B cell (primary cell): ENCODE measurements at regions not wholly inside any gene's neighbourhood (a gene's known extent, or its start where the extent isn't known, plus 50 kb on each side); places are given as distances from the start of the nearest gene placed in this dataset.

Experiments used
- ATAC-seq: fragments of 200-7000 bp; cut with Tn5 transposase; one replicate; pipeline ENCODE4 v1.10.0; 2021; ENCODE audit warnings: low read depth, mild to moderate bottlenecking, moderate number of reproducible peaks, moderate library complexity
- CTCF ChIA-PET: fragments of 350-600 bp; sonication (Branson Sonifier 250); formaldehyde crosslinking; loops from one replicate; lab custom pipeline; 2021; ENCODE audit warnings: antibody characterized with exemption, inconsistent platforms; lab: Charles Lee
- POLR2A ChIA-PET: fragments of 350-600 bp; sonication (Branson Sonifier 250); formaldehyde crosslinking; loops from one replicate; lab custom pipeline; 2021; ENCODE audit warnings: antibody characterized with exemption; lab: Charles Lee
- DNase-seq: peaks from one replicate; pipeline ENCODE4 v3.0.0; 2013
- H2AFZ ChIP-seq: 2 replicates; pipeline ENCODE4 v1.6.1; 2012; ENCODE audit warnings: mild to moderate bottlenecking, low read depth, low read length; ENCODE audit not compliant: insufficient read depth, poor library complexity, severe bottlenecking
- H3K27ac ChIP-seq, 2 donors: 1 replicate in 1 of 2; 2 replicates in 1 of 2; pipeline ENCODE4 v1.5.1; 2012 to 2013; ENCODE audit warnings: low read length in 2 of 2, mild to moderate bottlenecking in 2 of 2, moderate library complexity in 1 of 2
- H3K27me3 ChIP-seq, 4 experiments: fragments of 200-600 bp in 1 of 4; sonication (generic) in 1 of 4; replicated peaks in 1 of 4; 1 replicate in 2 of 4; 2 replicates in 2 of 4; pipeline versions ENCODE4 v1.6.1 to v1.7.0; 2013 to 2016; ENCODE audit warnings: low read length in 3 of 4, mild to moderate bottlenecking in 2 of 4, mixed read lengths in 1 of 4, moderate library complexity in 1 of 4; ENCODE audit not compliant: insufficient read depth in 4 of 4, control insufficient read depth in 3 of 4; ENCODE audit errors: control extremely low read depth in 1 of 4
- H3K36me3 ChIP-seq, 2 experiments: replicated peaks in 1 of 2; 1 replicate in 1 of 2; 2 replicates in 1 of 2; pipeline versions ENCODE4 v1.6.1 to v1.7.1; 2013; ENCODE audit warnings: low read length in 1 of 2; ENCODE audit not compliant: insufficient read depth in 2 of 2, control insufficient read depth in 1 of 2; ENCODE audit errors: control extremely low read depth in 1 of 2, extremely low read depth in 1 of 2
- H3K4me1 ChIP-seq, 2 donors: fragments of 200-600 bp in 1 of 2; sonication (generic) in 1 of 2; 1 replicate in 1 of 2; 2 replicates in 1 of 2; pipeline versions ENCODE4 v1.5.1 to v1.6.1; 2013 to 2017; ENCODE audit warnings: low read length in 2 of 2; ENCODE audit not compliant: control insufficient read depth in 2 of 2, insufficient read depth in 2 of 2
- H3K4me2 ChIP-seq: replicated peaks from 2 replicates; pipeline ENCODE3; 2012; ENCODE audit warnings: mild to moderate bottlenecking, low read depth, low read length; ENCODE audit not compliant: poor library complexity, severe bottlenecking
- H3K4me3 ChIP-seq, 5 experiments: fragments of 200-600 bp in 1 of 5; sonication (generic) in 1 of 5; 1 replicate in 3 of 5; 2 replicates in 2 of 5; pipeline versions ENCODE4 v1.5.1 to v1.7.0; 2011 to 2016; ENCODE audit warnings: low read length in 4 of 5, mild to moderate bottlenecking in 4 of 5, low read depth in 2 of 5, control low read depth in 1 of 5, moderate library complexity in 1 of 5; ENCODE audit not compliant: insufficient read depth in 1 of 5; ENCODE audit errors: control extremely low read depth in 1 of 5, extremely low read depth in 1 of 5
- H3K79me2 ChIP-seq: fragments of 200-600 bp; sonication (generic); one replicate; pipeline ENCODE4 v1.6.0; 2016; ENCODE audit warnings: low read length; ENCODE audit not compliant: control insufficient read depth, insufficient read depth
- H3K9ac ChIP-seq: fragments of 200-600 bp; sonication (generic); 2 replicates; pipeline ENCODE4 v1.6.1; 2017; ENCODE audit warnings: mild to moderate bottlenecking, low read length, moderate library complexity
- H3K9me3 ChIP-seq, 3 donors: one replicate each; pipeline versions ENCODE4 v1.6.1 to v1.7.1; 2013; ENCODE audit warnings: low read length in 2 of 3; ENCODE audit not compliant: control insufficient read depth in 2 of 3, insufficient read depth in 1 of 3; ENCODE audit errors: control extremely low read depth in 1 of 3
- H4K20me1 ChIP-seq: 2 replicates; pipeline ENCODE4 v1.6.0; 2012; ENCODE audit warnings: mild to moderate bottlenecking, low read length; ENCODE audit not compliant: insufficient read depth, control insufficient read depth, poor library complexity, severe bottlenecking
- H3K27ac Mint-ChIP-seq: one replicate; pipeline ENCODE4 v1.8.0; 2021; ENCODE audit warnings: mixed read lengths
- H3K27me3 Mint-ChIP-seq: one replicate; pipeline ENCODE4 v1.8.0; 2021; ENCODE audit warnings: mixed read lengths
- H3K4me1 Mint-ChIP-seq: one replicate; pipeline ENCODE4 v1.8.0; 2021; ENCODE audit warnings: mixed read lengths
- H3K4me3 Mint-ChIP-seq: one replicate; pipeline ENCODE4 v1.8.0; 2021; ENCODE audit warnings: mixed read lengths
- H3K9me3 Mint-ChIP-seq: one replicate; pipeline ENCODE4 v1.8.0; 2022; ENCODE audit warnings: mixed read lengths; ENCODE audit not compliant: insufficient read depth
- CTCF ChIP-seq: fragments of 200-600 bp; IDR thresholded peaks from one replicate; pipeline ENCODE4 v1.8.0; 2022; ENCODE audit warnings: antibody characterized with exemption, mild to moderate bottlenecking
- EZH2 ChIP-seq: IDR thresholded peaks from 2 replicates; pipeline ENCODE4 v1.6.1; 2012; ENCODE audit warnings: borderline replicate concordance, low read depth, mild to moderate bottlenecking, moderate library complexity, low read length; ENCODE audit not compliant: insufficient read depth, poor library complexity, severe bottlenecking
- WGBS: methylation state at CpG from one replicate; pipeline ENCODE4 v1.1.5; 2013; ENCODE audit warnings: missing lambda C conversion rate; ENCODE audit not compliant: insufficient coverage; 5-methylcytosine and 5-hydroxymethylcytosine counted together
- intact Hi-C: fragments of 100-400 bp; cut with micrococcal nuclease; formaldehyde crosslinking; loops from one replicate; pipeline ENCODE4 v1.10.0; 2022

- Histone ChIP-seq H3K4me2 (no peak overlapping the region), H2AFZ (no peak overlapping the region), H3K27ac (no peak overlapping the region), H3K79me2 (no peaks in the 10 kb centered on the region), H3K36me3 (no peaks in the 10 kb centered on the region), H3K4me3 (no peak overlapping the region), H3K9ac (no peak overlapping the region), H3K9me3 (no peaks in the 10 kb centered on the region), H3K4me1 (peaks cover 15 to 16% of the 10 kb centered on the region in 2 donors), H4K20me1 (no peaks in the 10 kb centered on the region), H3K27me3 (no peaks in the 10 kb centered on the region)
- Mint-ChIP-seq H3K4me3 (no peak overlapping the region), H3K27me3 (no peaks in the 10 kb centered on the region), H3K27ac (no peak overlapping the region), H3K4me1 (peaks cover 19% of the 10 kb centered on the region), H3K9me3 (no peaks in the 10 kb centered on the region)
- DNase-seq (no peak), ATAC-seq (no peak)
- TF ChIP-seq EZH2 (no peak), CTCF (no peak)
- intact Hi-C loops: no loop called here
- WGBS: no CpG with 5 or more reads among the region's 2 CpGs
- POLR2A ChIA-PET: no interaction called here
- CTCF ChIA-PET: no interaction called here
These were observed 396.0 kb upstream of the ATP5MC3 start for GRCh38 chr2:175577368-175577970.

- H2AFZ ChIP-seq: no peak overlapping the region
- intact Hi-C loops: no loop called here
- no peak overlapping the region for H3K27ac ChIP-seq
- H3K9ac ChIP-seq: no peak overlapping the region
- H4K20me1 ChIP-seq: no peaks in the 10 kb centered on the region
- H3K4me3 ChIP-seq: no peak overlapping the region
- no peaks in the 10 kb centered on the region for H3K36me3 ChIP-seq
- ChIA-PET POLR2A (no interaction called here), CTCF (no interaction called here)
- H3K9me3 Mint-ChIP-seq: no peaks in the 10 kb centered on the region
- H3K79me2 ChIP-seq: no peaks in the 10 kb centered on the region
- no peak overlapping the region for H3K27ac Mint-ChIP-seq
- no peaks in the 10 kb centered on the region for H3K27me3 ChIP-seq
- no peak overlapping the region for H3K4me3 Mint-ChIP-seq
- H3K9me3 ChIP-seq: no peaks in the 10 kb centered on the region
- DNase-seq: no peak
- peaks cover 15 to 16% of the 10 kb centered on the region in 2 donors for H3K4me1 ChIP-seq
- TF ChIP-seq CTCF (no peak), EZH2 (no peak)
- ATAC-seq: no peak
- H3K27me3 Mint-ChIP-seq: no peaks in the 10 kb centered on the region
- H3K4me1 Mint-ChIP-seq: peaks cover 19% of the 10 kb centered on the region
- H3K4me2 ChIP-seq: no peak overlapping the region
- WGBS: 83% methylated on average over 3 of the region's 5 CpGs
These were observed 395.4 kb upstream of the ATP5MC3 start for GRCh38 chr2:175576875-175577274.
